ENCODE measurements at regions not wholly inside any gene's neighbourhood (a gene's known extent, or its start where the extent isn't known, plus 50 kb on each side); places are given as distances from the start of the nearest gene placed in this dataset.

DNA sequence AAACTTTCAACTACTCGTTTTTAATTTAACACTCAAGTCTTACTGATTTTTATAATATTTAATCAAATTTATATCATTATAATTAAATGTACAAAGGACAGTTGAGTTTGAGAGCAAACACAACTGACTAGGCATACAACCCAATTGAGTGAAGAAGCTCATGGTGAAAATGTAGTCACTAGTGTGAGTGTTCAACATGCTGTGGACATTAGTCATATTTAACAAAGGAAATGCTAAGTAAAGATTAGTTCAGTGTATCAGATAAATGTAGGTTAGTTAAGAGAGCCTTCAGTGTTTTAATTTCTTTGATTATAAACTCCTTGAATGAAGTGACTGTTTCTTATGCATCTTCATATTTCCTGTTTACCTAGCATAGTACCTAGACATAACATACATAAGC, 444.2 kb upstream of the GOLIM4 start:
- ChIA-PET CTCF (no interaction called here), POLR2A (ENCODE audit: unreplicated experiment) (no interaction called here)
- no peaks in the 10 kb centered on the region for H3K9me1 ChIP-seq (ENCODE audit: insufficient read depth, low read length)
- intact Hi-C loops (cut with micrococcal nuclease) (no loop called here), dilution Hi-C loops (cut with HindIII; ENCODE audit: low sequenced_read_pairs, unreplicated experiment) (no loop called here), in situ Hi-C loops (cut with MboI; ENCODE audit: low sequenced_read_pairs) (no loop called here)
- no peak overlapping the region for H3K18ac ChIP-seq (ENCODE audit: low read depth, low read length)
- H3K27me3 ChIP-seq (ENCODE audit: control insufficient read depth, insufficient read depth, low read length): no peaks in the 10 kb centered on the region
- no peak overlapping the region for H3K4me2 ChIP-seq (ENCODE audit: low read depth, low read length)
- H4K91ac ChIP-seq (ENCODE audit: insufficient read depth, low read depth, low read length): no peak overlapping the region
- no peak overlapping the region for H3K56ac ChIP-seq (ENCODE audit: extremely low read depth, insufficient read depth, low read length)
- no peak overlapping the region for H2AFZ ChIP-seq (replicated peaks; ENCODE audit: low read length, poor library complexity)
- no peak overlapping the region for H2AK9ac ChIP-seq (replicated peaks; ENCODE audit: low read depth, low read length, poor library complexity)
- no peak overlapping the region for H2BK15ac ChIP-seq (ENCODE audit: low read depth, low read length)
- H2BK5ac ChIP-seq (ENCODE audit: low read depth, low read length, poor library complexity, severe bottlenecking): no peak overlapping the region
- no peak overlapping the region for H2BK20ac ChIP-seq (ENCODE audit: low read depth, low read length)
- no peak overlapping the region for H3K23ac ChIP-seq (ENCODE audit: low read depth, low read length)
- H3K4me3 ChIP-seq (ENCODE audit: insufficient read depth, low read depth, low read length): no peak overlapping the region
- H3K79me1 ChIP-seq (ENCODE audit: low read depth in 1 of 2, low read length in 2 of 2): no peaks in the 10 kb centered on the region
- no peak overlapping the region for H4K8ac ChIP-seq (ENCODE audit: low read depth in 2 of 2, low read length in 2 of 2)
- ATAC-seq (ENCODE audit: low read depth) (no peak; the same call in 1 of the 2 replicates), DNase-seq (peak; percentile 23)
- H3K9ac ChIP-seq (ENCODE audit: low read depth, low read length): no peak overlapping the region
- 100% methylated on average over 1 of the region's 1 CpG; no CpG with 5 or more reads in 1 of the 2 experiments for WGBS, 2 experiments (ENCODE audit: extremely low coverage in 2 of 2, insufficient read length in 1 of 2)
- H3K4ac ChIP-seq (ENCODE audit: low read depth, low read length): no peak overlapping the region
- H3K14ac ChIP-seq (replicated peaks; ENCODE audit: low read depth, low read length): no peak overlapping the region
- no peaks in the 10 kb centered on the region for H3K4me1 ChIP-seq (ENCODE audit: control insufficient read depth, insufficient read depth, low read length)
- H2AK5ac ChIP-seq (ENCODE audit: low read depth, low read length): no peak overlapping the region
- H4K5ac ChIP-seq (ENCODE audit: low read depth, low read length): no peak overlapping the region
- H3K36me3 ChIP-seq (ENCODE audit: control insufficient read depth, insufficient read depth, low read length): no peaks in the 10 kb centered on the region
- H4K20me1 ChIP-seq (ENCODE audit: insufficient read depth, low read length): no peaks in the 10 kb centered on the region
- TF ChIP-seq MXI1 (IDR thresholded peaks at IDR 0.05; ENCODE audit: borderline replicate concordance, low read depth, low read length): no peak
- no peak for TF ChIP-seq RFX5 (IDR thresholded peaks at IDR 0.05; ENCODE audit: low read depth, low read length)
- no TSS peak for BruUV-seq (replicated peaks)
- no peak overlapping the region for H2BK120ac ChIP-seq (ENCODE audit: low read depth, low read length)
- no peak overlapping the region for H3K27ac ChIP-seq (ENCODE audit: insufficient read depth, low read length)
- no peaks in the 10 kb centered on the region for H3K9me3 ChIP-seq (ENCODE audit: control insufficient read depth, insufficient read depth, low read length)
